ENCODE measurements at regions not wholly inside any gene's neighbourhood (a gene's known extent, or its start where the extent isn't known, plus 50 kb on each side); places are given as distances from the start of the nearest gene placed in this dataset.
"Not testable (repeated sequence)": the region's sequence is repeated elsewhere in the genome, so short reads cannot be mapped to it uniquely, and the experiment has no call there.

GRCh38 chr15:28789401-28790114 lies 58.9 kb downstream of the GOLGA6L7 start:
- H3K27ac ChIP-seq (ENCODE audit: low read depth, low read length); DNase-seq (ENCODE audit: low read depth, low spot score); H3K27me3 ChIP-seq (ENCODE audit: control insufficient read depth, insufficient read depth, low read length); POLR2A ChIA-PET; H3K4me3 ChIP-seq (ENCODE audit: low read depth, low read length); H3K9me3 ChIP-seq (ENCODE audit: control insufficient read depth, insufficient read depth, low read length): not testable (repeated sequence)
- CTCF ChIA-PET: interaction anchor here (0.8 to 1.1 kb wide), 2 partner anchors 310 to 314 kb away, joined by 3 to 4 read pairs; no protein-coding TSS in a partner anchor
- peak; percentile 27; the same call in 1 of the 2 replicates for TF ChIP-seq CTCF (IDR thresholded peaks at IDR 0.05; ENCODE audit: low read depth, low read length)

- H3K9me3 ChIP-seq (ENCODE audit: control insufficient read depth, insufficient read depth, low read length): peaks cover 10% of the 10 kb centered on the region; the same call in 1 of the 2 replicates
- H3K27me3 ChIP-seq (ENCODE audit: control insufficient read depth, insufficient read depth, low read length); H3K27ac ChIP-seq (ENCODE audit: low read depth, low read length); POLR2A ChIA-PET; DNase-seq (ENCODE audit: low read depth, low spot score); H3K4me3 ChIP-seq (ENCODE audit: low read depth, low read length); CTCF ChIA-PET: not testable (repeated sequence)
Observed at GRCh38 chr15:28788649-28789400, 59.6 kb downstream of the GOLGA6L7 start.

GRCh38 chr15:28788176-28788575 lies 60.3 kb downstream of the GOLGA6L7 start:
- POLR2A ChIA-PET; H3K27ac ChIP-seq (ENCODE audit: low read depth, low read length); H3K4me3 ChIP-seq (ENCODE audit: low read depth, low read length); CTCF ChIA-PET; DNase-seq (ENCODE audit: low read depth, low spot score); H3K27me3 ChIP-seq (ENCODE audit: control insufficient read depth, insufficient read depth, low read length): not testable (repeated sequence)
- H3K9me3 ChIP-seq (ENCODE audit: control insufficient read depth, insufficient read depth, low read length): peaks cover 17% of the 10 kb centered on the region; the same call in 1 of the 2 replicates

- H3K4me3 ChIP-seq (ENCODE audit: low read depth, low read length): no peak overlapping the region
- CTCF ChIA-PET: no interaction called here
- no peak for DNase-seq (ENCODE audit: low read depth, low spot score)
- H3K27me3 ChIP-seq (ENCODE audit: control insufficient read depth, insufficient read depth, low read length): no peaks in the 10 kb centered on the region
- peaks cover 21% of the 10 kb centered on the region; the same call in 1 of the 2 replicates for H3K9me3 ChIP-seq (ENCODE audit: control insufficient read depth, insufficient read depth, low read length)
- H3K27ac ChIP-seq (ENCODE audit: low read depth, low read length): no peak overlapping the region
- no peak for TF ChIP-seq CTCF (IDR thresholded peaks at IDR 0.05; ENCODE audit: low read depth, low read length)
- POLR2A ChIA-PET: no interaction called here
Observed at GRCh38 chr15:28786521-28786920, 61.9 kb downstream of the GOLGA6L7 start.

- H3K27ac ChIP-seq (ENCODE audit: low read depth, low read length); POLR2A ChIA-PET; CTCF ChIA-PET; H3K27me3 ChIP-seq (ENCODE audit: control insufficient read depth, insufficient read depth, low read length); H3K4me3 ChIP-seq (ENCODE audit: low read depth, low read length); DNase-seq (ENCODE audit: low read depth, low spot score): not testable (repeated sequence)
- H3K9me3 ChIP-seq (ENCODE audit: control insufficient read depth, insufficient read depth, low read length): peaks cover 21% of the 10 kb centered on the region; the same call in 1 of the 2 replicates
Observed at GRCh38 chr15:28784347-28785163, 63.9 kb downstream of the GOLGA6L7 start.

GRCh38 chr15:28783873-28784272 lies 64.6 kb downstream of the GOLGA6L7 start:
- POLR2A ChIA-PET: no interaction called here
- TF ChIP-seq CTCF (IDR thresholded peaks at IDR 0.05; ENCODE audit: low read depth, low read length): no peak
- Histone ChIP-seq H3K27ac (ENCODE audit: low read depth, low read length) (no peak overlapping the region), H3K4me3 (ENCODE audit: low read depth, low read length) (no peak overlapping the region), H3K27me3 (ENCODE audit: control insufficient read depth, insufficient read depth, low read length) (no peaks in the 10 kb centered on the region), H3K9me3 (ENCODE audit: control insufficient read depth, insufficient read depth, low read length) (peaks cover 21% of the 10 kb centered on the region; the same call in 1 of the 2 replicates)
- CTCF ChIA-PET: no interaction called here
- no peak for DNase-seq (ENCODE audit: low read depth, low spot score)
